SJCRH30 (cell line): ENCODE measurements at regions not wholly inside any gene's neighbourhood (a gene's known extent, or its start where the extent isn't known, plus 50 kb on each side); places are given as distances from the start of the nearest gene placed in this dataset.

Experiments used
- DNase-seq, 2 experiments: peaks; one replicate each; pipeline ENCODE4 v3.0.0-alpha.2; 2015 to 2020
- H3K27ac ChIP-seq: fragments of 250-450 bp; sonication (Bioruptor Pico); 2 replicates; pipeline ENCODE4 v1.5.1; 2020; ENCODE audit warnings: mild to moderate bottlenecking, moderate library complexity
- H3K27me3 ChIP-seq: fragments of 250-450 bp; sonication (Bioruptor Pico); 2 replicates; pipeline ENCODE4 v1.5.1; 2020; ENCODE audit warnings: mild to moderate bottlenecking, moderate library complexity
- H3K36me3 ChIP-seq: fragments of 250-450 bp; sonication (Bioruptor Pico); 2 replicates; pipeline ENCODE4 v1.5.1; 2020; ENCODE audit warnings: mild to moderate bottlenecking, moderate library complexity
- H3K4me1 ChIP-seq: fragments of 250-450 bp; sonication (Bioruptor Pico); 2 replicates; pipeline ENCODE4 v1.5.1; 2020; ENCODE audit warnings: mild to moderate bottlenecking, moderate library complexity
- H3K4me3 ChIP-seq: fragments of 250-450 bp; sonication (Bioruptor Pico); 2 replicates; pipeline ENCODE4 v1.5.1; 2020; ENCODE audit warnings: mild to moderate bottlenecking, moderate library complexity
- H3K9me3 ChIP-seq: fragments of 250-450 bp; sonication (Bioruptor Pico); replicated peaks from 2 replicates; pipeline ENCODE4 v1.5.1; 2020; ENCODE audit warnings: mild to moderate bottlenecking, moderate library complexity

- Histone ChIP-seq H3K36me3 (no peaks in the 10 kb centered on the region), H3K27ac (no peak overlapping the region), H3K4me3 (no peak overlapping the region), H3K4me1 (no peaks in the 10 kb centered on the region), H3K27me3 (no peaks in the 10 kb centered on the region), H3K9me3 (no peaks in the 10 kb centered on the region)
- DNase-seq: no peak
Observed at GRCh38 chr21:24289539-24289938, 1317.7 kb downstream of the MRPL39 start.

GRCh38 chr21:24280596-24280995, 1326.7 kb downstream of the MRPL39 start:
- DNase-seq: no peak
- no peaks in the 10 kb centered on the region for H3K9me3 ChIP-seq
- no peak overlapping the region for H3K4me3 ChIP-seq
- H3K36me3 ChIP-seq: no peaks in the 10 kb centered on the region
- no peaks in the 10 kb centered on the region for H3K4me1 ChIP-seq
- no peaks in the 10 kb centered on the region for H3K27me3 ChIP-seq
- no peak overlapping the region for H3K27ac ChIP-seq

- no peak for DNase-seq
Observed at GRCh38 chr21:24278711-24279110, 1328.6 kb downstream of the MRPL39 start.

GRCh38 chr21:24276204-24276603, 1331.1 kb downstream of the MRPL39 start:
- H3K4me1 ChIP-seq: no peaks in the 10 kb centered on the region
- H3K4me3 ChIP-seq: no peak overlapping the region
- H3K27me3 ChIP-seq: no peaks in the 10 kb centered on the region
- no peaks in the 10 kb centered on the region for H3K9me3 ChIP-seq
- no peaks in the 10 kb centered on the region for H3K36me3 ChIP-seq
- H3K27ac ChIP-seq: no peak overlapping the region
- DNase-seq: no peak

More at GRCh38 chr21:24278711-24279110, 1328.6 kb downstream of the MRPL39 start:
- no peaks in the 10 kb centered on the region for H3K36me3 ChIP-seq
- H3K9me3 ChIP-seq: no peaks in the 10 kb centered on the region
- H3K4me3 ChIP-seq: no peak overlapping the region
- H3K4me1 ChIP-seq: no peaks in the 10 kb centered on the region
- no peak overlapping the region for H3K27ac ChIP-seq
- no peaks in the 10 kb centered on the region for H3K27me3 ChIP-seq

- Histone ChIP-seq H3K4me1 (no peaks in the 10 kb centered on the region), H3K27me3 (no peaks in the 10 kb centered on the region), H3K36me3 (no peaks in the 10 kb centered on the region), H3K27ac (no peak overlapping the region), H3K9me3 (no peaks in the 10 kb centered on the region), H3K4me3 (no peak overlapping the region)
- DNase-seq: no peak
Observed at GRCh38 chr21:24275616-24276015, 1331.7 kb downstream of the MRPL39 start.

- H3K36me3 ChIP-seq: no peaks in the 10 kb centered on the region
- no peak overlapping the region for H3K27ac ChIP-seq
- no peaks in the 10 kb centered on the region for H3K4me1 ChIP-seq
- no peak overlapping the region for H3K4me3 ChIP-seq
- DNase-seq: no peak
- no peaks in the 10 kb centered on the region for H3K27me3 ChIP-seq
- H3K9me3 ChIP-seq: no peaks in the 10 kb centered on the region
Observed at GRCh38 chr21:24272521-24272938, 1334.8 kb downstream of the MRPL39 start.

- Histone ChIP-seq H3K27ac (no peak overlapping the region), H3K27me3 (no peaks in the 10 kb centered on the region; the same call in 1 of the 2 replicates), H3K4me1 (no peaks in the 10 kb centered on the region), H3K9me3 (no peaks in the 10 kb centered on the region), H3K36me3 (no peaks in the 10 kb centered on the region), H3K4me3 (no peak overlapping the region)
- no peak for DNase-seq
Observed at GRCh38 chr21:24265987-24266386, 1341.3 kb downstream of the MRPL39 start.

- no peaks in the 10 kb centered on the region; the same call in 1 of the 2 replicates for H3K27me3 ChIP-seq
- no peak for DNase-seq
- H3K27ac ChIP-seq: no peak overlapping the region
- H3K36me3 ChIP-seq: no peaks in the 10 kb centered on the region
- H3K4me1 ChIP-seq: no peaks in the 10 kb centered on the region
- no peaks in the 10 kb centered on the region for H3K9me3 ChIP-seq
- H3K4me3 ChIP-seq: no peak overlapping the region
Observed at GRCh38 chr21:24260751-24261150, 1346.5 kb downstream of the MRPL39 start.

- no peak overlapping the region for H3K27ac ChIP-seq
- H3K36me3 ChIP-seq: no peaks in the 10 kb centered on the region
- no peaks in the 10 kb centered on the region; the same call in 1 of the 2 replicates for H3K27me3 ChIP-seq
- DNase-seq: no peak
- H3K9me3 ChIP-seq: no peaks in the 10 kb centered on the region
- H3K4me1 ChIP-seq: no peaks in the 10 kb centered on the region
- H3K4me3 ChIP-seq: no peak overlapping the region
Observed at GRCh38 chr21:24259241-24259640, 1348.0 kb downstream of the MRPL39 start.

- Histone ChIP-seq H3K27ac (no peak overlapping the region), H3K36me3 (no peaks in the 10 kb centered on the region), H3K9me3 (no peaks in the 10 kb centered on the region), H3K27me3 (no peaks in the 10 kb centered on the region), H3K4me3 (no peak overlapping the region), H3K4me1 (no peaks in the 10 kb centered on the region)
- DNase-seq: no peak
Observed at GRCh38 chr21:24255591-24255990, 1351.7 kb downstream of the MRPL39 start.

GRCh38 chr21:24225431-24225830, 1381.8 kb downstream of the MRPL39 start:
- peak in 1 of 2 experiments; percentile 4 for DNase-seq
- Histone ChIP-seq H3K9me3 (peaks cover 4% of the 10 kb centered on the region; the same call in 1 of the 2 replicates), H3K4me1 (0 out of 2 replicates have a peak, but pooled peaks cover 3% of the 10 kb centered on the region), H3K27me3 (no peaks in the 10 kb centered on the region), H3K4me3 (no peak overlapping the region), H3K27ac (no peak overlapping the region), H3K36me3 (no peaks in the 10 kb centered on the region)

GRCh38 chr21:24224422-24224821, 1382.9 kb downstream of the MRPL39 start:
- Histone ChIP-seq H3K36me3 (no peaks in the 10 kb centered on the region), H3K27ac (no peak overlapping the region), H3K9me3 (peaks cover 4% of the 10 kb centered on the region; the same call in 1 of the 2 replicates), H3K27me3 (no peaks in the 10 kb centered on the region), H3K4me3 (no peak overlapping the region), H3K4me1 (0 out of 2 replicates have a peak, but pooled peaks cover 3% of the 10 kb centered on the region)
- no peak for DNase-seq

GRCh38 chr21:24223624-24224023, 1383.7 kb downstream of the MRPL39 start:
- Histone ChIP-seq H3K27ac (no peak overlapping the region), H3K36me3 (no peaks in the 10 kb centered on the region), H3K4me3 (no peak overlapping the region), H3K4me1 (0 out of 2 replicates have a peak, but pooled peaks cover 3% of the 10 kb centered on the region), H3K9me3 (peaks cover 4% of the 10 kb centered on the region; the same call in 1 of the 2 replicates), H3K27me3 (no peaks in the 10 kb centered on the region)
- no peak for DNase-seq

GRCh38 chr21:24222676-24223075, 1384.6 kb downstream of the MRPL39 start:
- peaks cover 4% of the 10 kb centered on the region; the same call in 1 of the 2 replicates for H3K9me3 ChIP-seq
- no peak for DNase-seq
- no peak overlapping the region for H3K4me3 ChIP-seq
- no peaks in the 10 kb centered on the region for H3K36me3 ChIP-seq
- H3K27ac ChIP-seq: no peak overlapping the region
- H3K27me3 ChIP-seq: no peaks in the 10 kb centered on the region
- 0 out of 2 replicates have a peak, but pooled peaks cover 3% of the 10 kb centered on the region for H3K4me1 ChIP-seq

GRCh38 chr21:24220446-24220845, 1386.8 kb downstream of the MRPL39 start:
- 0 out of 2 replicates have a peak, but pooled peaks cover 1% of the 10 kb centered on the region for H3K4me1 ChIP-seq
- H3K36me3 ChIP-seq: no peaks in the 10 kb centered on the region
- H3K27ac ChIP-seq: no peak overlapping the region
- H3K9me3 ChIP-seq: no peaks in the 10 kb centered on the region
- H3K27me3 ChIP-seq: no peaks in the 10 kb centered on the region; the same call in 1 of the 2 replicates
- no peak for DNase-seq
- no peak overlapping the region for H3K4me3 ChIP-seq

GRCh38 chr21:24217151-24217550, 1390.1 kb downstream of the MRPL39 start:
- Histone ChIP-seq H3K4me3 (no peak overlapping the region), H3K36me3 (no peaks in the 10 kb centered on the region), H3K4me1 (no peaks in the 10 kb centered on the region), H3K27me3 (no peaks in the 10 kb centered on the region; the same call in 1 of the 2 replicates), H3K9me3 (no peaks in the 10 kb centered on the region), H3K27ac (no peak overlapping the region)
- DNase-seq: no peak
